ENCODE measurements at regions not wholly inside any gene's neighbourhood (a gene's known extent, or its start where the extent isn't known, plus 50 kb on each side); places are given as distances from the start of the nearest gene placed in this dataset.
"Not testable (repeated sequence)": the region's sequence is repeated elsewhere in the genome, so short reads cannot be mapped to it uniquely, and the experiment has no call there.

DNA sequence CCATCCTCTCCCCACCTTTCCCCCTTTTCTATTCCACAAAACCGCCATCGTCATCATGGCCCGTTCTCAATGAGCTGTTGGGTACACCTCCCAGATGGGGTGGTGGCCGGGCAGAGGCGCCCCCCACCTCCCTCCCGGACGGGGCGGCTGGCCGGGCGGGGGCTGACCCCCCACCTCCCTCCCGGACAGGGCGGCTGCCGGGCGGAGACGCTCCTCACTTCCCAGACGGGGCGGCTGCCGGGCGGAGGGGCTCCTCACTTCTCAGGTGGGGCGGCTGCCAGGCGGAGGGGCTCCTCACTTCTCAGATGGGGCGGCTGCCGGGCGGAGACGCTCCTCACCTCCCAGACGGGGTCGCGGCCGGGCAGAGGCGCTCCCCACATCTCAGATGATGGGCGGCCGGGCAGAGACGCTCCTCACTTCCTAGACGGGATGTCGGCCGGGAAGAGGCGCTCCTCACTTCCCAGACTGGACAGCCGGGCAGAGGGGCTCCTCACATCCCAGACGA is 404.4 kb upstream of the BTBD3 start:
- TF ChIP-seq, protein P1, sequence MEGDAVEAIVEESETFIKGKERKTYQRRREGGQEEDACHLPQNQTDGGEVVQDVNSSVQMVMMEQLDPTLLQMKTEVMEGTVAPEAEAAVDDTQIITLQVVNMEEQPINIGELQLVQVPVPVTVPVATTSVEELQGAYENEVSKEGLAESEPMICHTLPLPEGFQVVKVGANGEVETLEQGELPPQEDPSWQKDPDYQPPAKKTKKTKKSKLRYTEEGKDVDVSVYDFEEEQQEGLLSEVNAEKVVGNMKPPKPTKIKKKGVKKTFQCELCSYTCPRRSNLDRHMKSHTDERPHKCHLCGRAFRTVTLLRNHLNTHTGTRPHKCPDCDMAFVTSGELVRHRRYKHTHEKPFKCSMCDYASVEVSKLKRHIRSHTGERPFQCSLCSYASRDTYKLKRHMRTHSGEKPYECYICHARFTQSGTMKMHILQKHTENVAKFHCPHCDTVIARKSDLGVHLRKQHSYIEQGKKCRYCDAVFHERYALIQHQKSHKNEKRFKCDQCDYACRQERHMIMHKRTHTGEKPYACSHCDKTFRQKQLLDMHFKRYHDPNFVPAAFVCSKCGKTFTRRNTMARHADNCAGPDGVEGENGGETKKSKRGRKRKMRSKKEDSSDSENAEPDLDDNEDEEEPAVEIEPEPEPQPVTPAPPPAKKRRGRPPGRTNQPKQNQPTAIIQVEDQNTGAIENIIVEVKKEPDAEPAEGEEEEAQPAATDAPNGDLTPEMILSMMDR (IDR thresholded peaks at IDR 0.05; ENCODE audit: low read length): not testable (repeated sequence)
- TF ChIP-seq EZH2 (optimal IDR thresholded peaks at IDR 0.05; ENCODE audit: low read depth, low read length): not testable (repeated sequence)
